Transverse colon (tissue), 4 donors: ENCODE measurements at regions not wholly inside any gene's neighbourhood (a gene's known extent, or its start where the extent isn't known, plus 50 kb on each side); places are given as distances from the start of the nearest gene placed in this dataset.

ENCODE experiments used
- DNase-seq: peaks from one replicate; pipeline ENCODE4 v3.0.0-alpha.2; 2019
- H3K27ac ChIP-seq, 4 donors: fragments of 200-600 bp; sonication (generic); 2 replicates each; pipeline ENCODE4 v1.5.1; 2016 to 2018; ENCODE audit warnings: inconsistent platforms in 4 of 4
- H3K27me3 ChIP-seq: fragments of 200-600 bp; sonication (generic); 2 replicates; pipeline ENCODE4 v1.5.1; 2017; ENCODE audit warnings: inconsistent platforms
- H3K36me3 ChIP-seq, 4 donors: fragments of 200-600 bp; sonication (generic); 2 replicates each; pipeline ENCODE4 v1.5.1; 2017 to 2019; ENCODE audit warnings: inconsistent platforms in 4 of 4
- H3K4me1 ChIP-seq, 4 donors: fragments of 200-600 bp; sonication (generic); 2 replicates each; pipeline ENCODE4 v1.5.1; 2017 to 2020; ENCODE audit warnings: inconsistent platforms in 4 of 4
- H3K4me3 ChIP-seq, 4 donors: fragments of 200-600 bp; sonication (generic); 1 replicate in 1 of 4; 2 replicates in 3 of 4; pipeline versions ENCODE4 v1.5.1 to v1.6.1; 2017 to 2019; ENCODE audit warnings: inconsistent platforms in 4 of 4
- H3K9me3 ChIP-seq, 2 donors: fragments of 200-600 bp; sonication (generic); 2 replicates each; pipeline ENCODE4 v1.5.1; 2017 to 2019; ENCODE audit warnings: inconsistent platforms in 2 of 2
- CTCF ChIP-seq, 5 experiments: fragments of 200-600 bp in 3 of 5; fragments of 450-650 bp in 2 of 5; sonication (generic) in 3 of 5; IDR thresholded peaks; 1 replicate in 2 of 5; 2 replicates in 3 of 5; pipeline ENCODE4 v1.5.1; 2016 to 2017; ENCODE audit warnings: antibody characterized with exemption in 5 of 5, inconsistent platforms in 3 of 5, mild to moderate bottlenecking in 2 of 5, moderate library complexity in 1 of 5
- EP300 ChIP-seq: sonication (generic); formaldehyde crosslinking; IDR thresholded peaks from one replicate; pipeline ENCODE4 v1.6.1; 2017; ENCODE audit warnings: antibody characterized with exemption, low read depth
- POLR2A ChIP-seq: fragments of 450-650 bp; IDR thresholded peaks from one replicate; pipeline ENCODE4 v1.6.1; 2016; ENCODE audit warnings: antibody characterized with exemption, mild to moderate bottlenecking, moderate library complexity
- POLR2AphosphoS5 ChIP-seq, 3 donors: sonication (generic); formaldehyde crosslinking; IDR thresholded peaks; one replicate each; pipeline ENCODE4 v1.6.1; 2016; ENCODE audit warnings: antibody characterized with exemption in 3 of 3
- WGBS, 2 donors: methylation state at CpG; one replicate each; pipeline ENCODE4 v1.1.5; 2018; ENCODE audit warnings: low coverage in 1 of 2; 5-methylcytosine and 5-hydroxymethylcytosine counted together
- in situ Hi-C, 4 donors: fragments of 200-750 bp; cut with MboI; loops; one replicate each; pipeline versions ENCODE4 v1.15.0 to v1.15.1; 2017; ENCODE audit warnings: low sequenced_read_pairs in 3 of 4, low pct_ligation_motif_present in 1 of 4, low pct_unique_long_range_greater_than_20kb in 1 of 4
- intact Hi-C: fragments of 100-400 bp; cut with DNase I; formaldehyde crosslinking; loops from one replicate; pipeline ENCODE4 v1.15.1; 2023; ENCODE audit warnings: low total_unique reads

GRCh38 chr13:28568286-28568685 lies 73.4 kb upstream of the FLT1 start:
- in situ Hi-C loops (no loop called here), intact Hi-C loops (no loop called here)
- Histone ChIP-seq H3K36me3 (no peaks in the 10 kb centered on the region), H3K4me3 (no peak overlapping the region), H3K27ac (no peak overlapping the region), H3K27me3 (no peaks in the 10 kb centered on the region), H3K4me1 (no peaks in the 10 kb centered on the region), H3K9me3 (no peaks in the 10 kb centered on the region)
- WGBS, 2 donors, result 73% methylated on average over 3 of the region's 3 CpGs; no CpG with 5 or more reads in 1 of the 2 donors
- TF ChIP-seq CTCF (IDR thresholded peaks at IDR 0.05) (no peak), POLR2A (no peak), POLR2AphosphoS5 (IDR thresholded peaks at IDR 0.05) (no peak), EP300 (no peak)
- DNase-seq, result peak; percentile 36

- WGBS, 2 donors, result 90% methylated on average over 4 of the region's 4 CpGs
- H3K4me3 ChIP-seq, result no peak overlapping the region
- H3K36me3 ChIP-seq, result no peaks in the 10 kb centered on the region
- no peak for DNase-seq
- no peaks in the 10 kb centered on the region for H3K9me3 ChIP-seq
- no peaks in the 10 kb centered on the region for H3K4me1 ChIP-seq
- H3K27ac ChIP-seq, result no peak overlapping the region
- in situ Hi-C loops (no loop called here), intact Hi-C loops (no loop called here)
- no peaks in the 10 kb centered on the region for H3K27me3 ChIP-seq
- TF ChIP-seq POLR2AphosphoS5 (IDR thresholded peaks at IDR 0.05) (no peak), EP300 (no peak), CTCF (IDR thresholded peaks at IDR 0.05) (no peak), POLR2A (no peak)
Observed at GRCh38 chr13:28566891-28567290, 72.0 kb upstream of the FLT1 start.

DNA sequence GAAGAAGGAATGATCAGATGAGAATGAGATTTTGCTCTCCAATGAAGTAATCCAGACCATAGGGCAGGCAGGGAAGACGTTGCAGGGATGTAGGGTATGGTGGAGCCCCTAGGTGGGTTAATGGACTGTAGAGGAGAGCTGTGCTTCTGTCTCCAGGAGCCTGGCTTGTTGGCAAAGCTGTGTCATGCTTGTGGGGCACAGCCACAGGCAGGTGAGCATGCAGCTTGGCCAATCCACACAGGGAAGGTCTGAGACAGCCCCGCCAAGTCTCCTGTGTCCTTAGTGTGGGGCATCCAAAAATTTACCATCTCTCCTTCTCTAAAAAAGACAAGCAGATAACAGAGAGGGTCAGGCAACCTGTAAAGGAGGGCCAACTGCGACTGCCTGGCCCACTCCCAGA lies 71.4 kb upstream of the FLT1 start:
- Histone ChIP-seq H3K27ac (no peak overlapping the region), H3K27me3 (no peaks in the 10 kb centered on the region), H3K4me3 (no peak overlapping the region), H3K9me3 (no peaks in the 10 kb centered on the region), H3K4me1 (no peaks in the 10 kb centered on the region), H3K36me3 (no peaks in the 10 kb centered on the region)
- WGBS, 2 donors, result 45 to 85% methylated on average over 2 to 3 of the region's 3 CpGs
- intact Hi-C loops (no loop called here), in situ Hi-C loops (no loop called here)
- no peak for DNase-seq
- no peak for TF ChIP-seq POLR2A
- TF ChIP-seq EP300, result no peak
- no peak for TF ChIP-seq CTCF (IDR thresholded peaks at IDR 0.05)
- no peak for TF ChIP-seq POLR2AphosphoS5 (IDR thresholded peaks at IDR 0.05)

DNA sequence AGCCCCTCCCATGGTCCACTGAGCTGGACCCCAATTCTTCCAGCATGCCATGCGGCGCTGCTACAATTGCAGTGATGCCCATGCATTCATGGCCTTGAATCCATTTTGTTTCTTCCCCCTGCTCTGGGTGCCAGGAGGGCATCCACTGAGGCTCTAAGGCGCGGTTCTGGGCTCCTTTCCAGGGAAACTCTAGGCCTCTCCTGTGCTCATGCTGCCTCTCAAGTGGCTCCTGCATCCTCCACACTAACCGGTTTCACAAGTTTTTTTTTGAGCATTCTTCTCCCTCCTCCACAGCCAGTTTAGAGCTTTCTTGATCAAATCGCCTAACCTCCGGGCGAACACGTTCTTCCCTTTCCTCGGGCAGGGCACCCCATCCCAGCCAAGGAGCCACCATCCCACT lies 69.1 kb upstream of the FLT1 start:
- intact Hi-C loops, result no loop called here
- H3K4me1 ChIP-seq, result no peaks in the 10 kb centered on the region
- H3K9me3 ChIP-seq, result no peaks in the 10 kb centered on the region
- H3K27ac ChIP-seq, result no peak overlapping the region
- H3K36me3 ChIP-seq, result no peaks in the 10 kb centered on the region
- no peak for TF ChIP-seq EP300
- no peak for TF ChIP-seq POLR2A
- no peak for TF ChIP-seq CTCF (IDR thresholded peaks at IDR 0.05)
- no peak for TF ChIP-seq POLR2AphosphoS5 (IDR thresholded peaks at IDR 0.05)
- DNase-seq, result peak; percentile 69
- WGBS, 2 donors, result 38 to 57% methylated on average over 8 to 10 of the region's 10 CpGs
- H3K4me3 ChIP-seq, result no peak overlapping the region
- no peaks in the 10 kb centered on the region for H3K27me3 ChIP-seq
- in situ Hi-C loops, result no loop called here
